ENCODE measurements at regions not wholly inside any gene's neighbourhood (a gene's known extent, or its start where the extent isn't known, plus 50 kb on each side); places are given as distances from the start of the nearest gene placed in this dataset.

DNA sequence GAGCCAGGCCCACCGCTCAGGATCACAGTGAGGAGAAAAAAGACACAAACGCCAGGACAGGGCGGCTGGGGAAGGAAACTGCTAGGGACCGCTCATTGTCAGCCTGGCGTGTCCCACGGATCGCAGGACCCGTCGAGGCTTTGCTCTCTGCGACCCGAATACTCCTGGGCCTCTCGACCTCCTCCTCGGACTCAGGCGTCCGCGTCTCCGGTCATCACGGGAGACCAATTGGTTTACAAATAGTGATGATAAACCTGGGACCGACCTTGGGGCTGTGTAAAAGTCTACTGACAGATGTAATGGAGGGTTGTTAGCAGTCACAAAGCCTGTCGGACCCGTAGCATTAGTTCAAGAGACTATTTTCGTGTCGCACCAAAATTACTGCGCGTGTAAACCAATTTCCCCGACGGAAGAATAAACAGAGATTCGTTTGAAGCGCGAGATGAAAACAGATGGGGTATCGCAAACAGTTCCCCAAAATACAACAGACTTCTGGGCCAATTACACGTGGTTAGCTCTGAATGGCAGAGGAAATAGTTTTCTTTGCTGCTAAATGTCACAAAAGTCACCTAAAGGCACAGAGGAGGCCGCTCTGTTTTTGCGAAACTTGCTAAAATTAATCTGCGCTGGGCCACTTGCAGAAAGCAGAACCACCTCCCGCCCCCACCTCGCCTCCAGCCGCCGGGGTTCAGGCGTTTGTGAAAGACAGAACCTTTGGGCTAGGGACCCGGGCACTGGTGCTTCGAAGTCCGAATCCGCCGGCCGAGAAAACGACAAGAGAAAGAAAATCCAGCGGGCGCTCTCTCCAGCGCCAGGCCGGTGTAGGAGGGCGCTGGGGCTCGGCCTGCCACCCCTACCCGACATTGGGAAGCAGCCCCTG is 67.6 kb downstream of the FOXD1 start:
- DNase-seq (ENCODE audit: low read depth in 1 of 2, low spot score in 1 of 2): no peak
- Histone ChIP-seq H3K4me2 (no peak overlapping the region), H3K4me1 (no peaks in the 10 kb centered on the region), H3K27ac (no peak overlapping the region), H3K9me3 (peaks cover 23% of the 10 kb centered on the region), H3K4me3 (no peak overlapping the region)
- POLR2A ChIA-PET: no interaction called here
- ATAC-seq: no peak
- WGBS (ENCODE audit: missing lambda C conversion rate): 86% methylated on average over 54 of the region's 54 CpGs
- TF ChIP-seq TP53 (CRISPR knock-in tag; IDR thresholded peaks at IDR 0.05) (no peak), CHD2 (IDR thresholded peaks at IDR 0.05; ENCODE audit: low read length, partially characterized antibody) (no peak), NFE2L2 (conservative IDR thresholded peaks at IDR 0.05; ENCODE audit: low read length) (no peak), BHLHE40 (IDR thresholded peaks at IDR 0.05; ENCODE audit: low read depth, low read length) (no peak), EHMT2 (IDR thresholded peaks at IDR 0.05; ENCODE audit: low read depth) (no peak), CBX8 (IDR thresholded peaks at IDR 0.05) (no peak), ZFP36 (IDR thresholded peaks at IDR 0.05; ENCODE audit: borderline replicate concordance, partially characterized antibody) (no peak), RCOR1 (IDR thresholded peaks at IDR 0.05; ENCODE audit: low read depth, low read length) (no peak), HEYL (CRISPR knock-in tag; IDR thresholded peaks at IDR 0.05) (no peak), JUN (IDR thresholded peaks at IDR 0.05) (no peak), HOXA7 (CRISPR knock-in tag; IDR thresholded peaks at IDR 0.05) (no peak)
- TF ChIP-seq, protein P1, sequence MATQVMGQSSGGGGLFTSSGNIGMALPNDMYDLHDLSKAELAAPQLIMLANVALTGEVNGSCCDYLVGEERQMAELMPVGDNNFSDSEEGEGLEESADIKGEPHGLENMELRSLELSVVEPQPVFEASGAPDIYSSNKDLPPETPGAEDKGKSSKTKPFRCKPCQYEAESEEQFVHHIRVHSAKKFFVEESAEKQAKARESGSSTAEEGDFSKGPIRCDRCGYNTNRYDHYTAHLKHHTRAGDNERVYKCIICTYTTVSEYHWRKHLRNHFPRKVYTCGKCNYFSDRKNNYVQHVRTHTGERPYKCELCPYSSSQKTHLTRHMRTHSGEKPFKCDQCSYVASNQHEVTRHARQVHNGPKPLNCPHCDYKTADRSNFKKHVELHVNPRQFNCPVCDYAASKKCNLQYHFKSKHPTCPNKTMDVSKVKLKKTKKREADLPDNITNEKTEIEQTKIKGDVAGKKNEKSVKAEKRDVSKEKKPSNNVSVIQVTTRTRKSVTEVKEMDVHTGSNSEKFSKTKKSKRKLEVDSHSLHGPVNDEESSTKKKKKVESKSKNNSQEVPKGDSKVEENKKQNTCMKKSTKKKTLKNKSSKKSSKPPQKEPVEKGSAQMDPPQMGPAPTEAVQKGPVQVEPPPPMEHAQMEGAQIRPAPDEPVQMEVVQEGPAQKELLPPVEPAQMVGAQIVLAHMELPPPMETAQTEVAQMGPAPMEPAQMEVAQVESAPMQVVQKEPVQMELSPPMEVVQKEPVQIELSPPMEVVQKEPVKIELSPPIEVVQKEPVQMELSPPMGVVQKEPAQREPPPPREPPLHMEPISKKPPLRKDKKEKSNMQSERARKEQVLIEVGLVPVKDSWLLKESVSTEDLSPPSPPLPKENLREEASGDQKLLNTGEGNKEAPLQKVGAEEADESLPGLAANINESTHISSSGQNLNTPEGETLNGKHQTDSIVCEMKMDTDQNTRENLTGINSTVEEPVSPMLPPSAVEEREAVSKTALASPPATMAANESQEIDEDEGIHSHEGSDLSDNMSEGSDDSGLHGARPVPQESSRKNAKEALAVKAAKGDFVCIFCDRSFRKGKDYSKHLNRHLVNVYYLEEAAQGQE (IDR thresholded peaks at IDR 0.05): no peak
- TF ChIP-seq, protein P2, sequence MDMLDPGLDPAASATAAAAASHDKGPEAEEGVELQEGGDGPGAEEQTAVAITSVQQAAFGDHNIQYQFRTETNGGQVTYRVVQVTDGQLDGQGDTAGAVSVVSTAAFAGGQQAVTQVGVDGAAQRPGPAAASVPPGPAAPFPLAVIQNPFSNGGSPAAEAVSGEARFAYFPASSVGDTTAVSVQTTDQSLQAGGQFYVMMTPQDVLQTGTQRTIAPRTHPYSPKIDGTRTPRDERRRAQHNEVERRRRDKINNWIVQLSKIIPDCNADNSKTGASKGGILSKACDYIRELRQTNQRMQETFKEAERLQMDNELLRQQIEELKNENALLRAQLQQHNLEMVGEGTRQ (IDR thresholded peaks at IDR 0.05): no peak
- TF ChIP-seq, protein P3, sequence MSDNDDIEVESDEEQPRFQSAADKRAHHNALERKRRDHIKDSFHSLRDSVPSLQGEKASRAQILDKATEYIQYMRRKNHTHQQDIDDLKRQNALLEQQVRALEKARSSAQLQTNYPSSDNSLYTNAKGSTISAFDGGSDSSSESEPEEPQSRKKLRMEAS (IDR thresholded peaks at IDR 0.05): no peak
- TF ChIP-seq, protein P4, sequence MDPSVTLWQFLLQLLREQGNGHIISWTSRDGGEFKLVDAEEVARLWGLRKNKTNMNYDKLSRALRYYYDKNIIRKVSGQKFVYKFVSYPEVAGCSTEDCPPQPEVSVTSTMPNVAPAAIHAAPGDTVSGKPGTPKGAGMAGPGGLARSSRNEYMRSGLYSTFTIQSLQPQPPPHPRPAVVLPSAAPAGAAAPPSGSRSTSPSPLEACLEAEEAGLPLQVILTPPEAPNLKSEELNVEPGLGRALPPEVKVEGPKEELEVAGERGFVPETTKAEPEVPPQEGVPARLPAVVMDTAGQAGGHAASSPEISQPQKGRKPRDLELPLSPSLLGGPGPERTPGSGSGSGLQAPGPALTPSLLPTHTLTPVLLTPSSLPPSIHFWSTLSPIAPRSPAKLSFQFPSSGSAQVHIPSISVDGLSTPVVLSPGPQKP (IDR thresholded peaks at IDR 0.05; ENCODE audit: low read depth, low read length): no peak
- no peak for FAIRE-seq
- CTCF ChIA-PET: no interaction called here

DNA sequence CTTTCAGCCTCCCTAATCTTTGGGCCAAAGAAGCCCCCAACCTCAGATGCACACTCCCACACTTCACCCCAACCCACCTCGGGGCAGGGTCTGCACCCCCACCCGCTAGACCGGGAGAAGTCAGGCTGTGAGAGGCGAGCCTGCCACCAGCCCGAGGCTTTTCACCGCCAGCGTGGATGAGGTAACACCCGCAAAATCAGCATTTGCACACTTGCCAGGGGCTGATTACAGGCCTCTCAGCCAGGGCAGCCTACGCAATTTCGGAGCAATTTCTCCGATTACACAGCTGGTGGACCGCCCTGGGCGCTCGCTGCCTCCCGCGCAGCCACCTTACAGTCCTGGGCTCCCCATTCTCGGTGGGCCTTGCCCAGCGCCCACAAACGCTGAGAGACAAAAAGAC is 68.5 kb downstream of the FOXD1 start:
- WGBS (ENCODE audit: missing lambda C conversion rate): 90% methylated on average over 19 of the region's 19 CpGs
- no peaks in the 10 kb centered on the region for H3K4me1 ChIP-seq
- no peak for FAIRE-seq
- ChIA-PET POLR2A (no interaction called here), CTCF (no interaction called here)
- TF ChIP-seq HEYL (CRISPR knock-in tag; IDR thresholded peaks at IDR 0.05): no peak
- no peak for TF ChIP-seq HOXB13 (CRISPR knock-in tag; IDR thresholded peaks at IDR 0.05; ENCODE audit: low read depth)
- TF ChIP-seq, protein P1 (IDR thresholded peaks at IDR 0.05): no peak
- TF ChIP-seq HOXB5 (CRISPR knock-in tag; IDR thresholded peaks at IDR 0.05): no peak
- ATAC-seq: no peak
- H3K4me2 ChIP-seq: no peak overlapping the region
- no peak overlapping the region for H3K4me3 ChIP-seq
- DNase-seq (ENCODE audit: low read depth in 1 of 2, low spot score in 1 of 2): no peak
- no peak overlapping the region for H3K27ac ChIP-seq
- peaks cover 18% of the 10 kb centered on the region for H3K9me3 ChIP-seq

Measured in A549 (cell line).